ENCODE measurements at regions not wholly inside any gene's neighbourhood (a gene's known extent, or its start where the extent isn't known, plus 50 kb on each side); places are given as distances from the start of the nearest gene placed in this dataset.

GRCh38 chr14:26833621-26834176 is 235.9 kb upstream of the NOVA1 start:
- no peak for DNase-seq
- H3K36me3 ChIP-seq (ENCODE audit: control insufficient read depth in 1 of 2, insufficient read depth in 2 of 2, low read length in 2 of 2) = no peaks in the 10 kb centered on the region

GRCh38 chr14:26835979-26836570 is 238.2 kb upstream of the NOVA1 start:
- no peak overlapping the region for H2BK12ac ChIP-seq (ENCODE audit: low read length)
- H3K4ac ChIP-seq (ENCODE audit: low read depth, low read length) = no peak overlapping the region
- H3K4me1 ChIP-seq (ENCODE audit: control insufficient read depth in 1 of 2, insufficient read depth in 2 of 2, low read length in 2 of 2) = no peaks in the 10 kb centered on the region
- no peak overlapping the region for H3K18ac ChIP-seq (ENCODE audit: low read length)
- no peak overlapping the region for H2BK5ac ChIP-seq (ENCODE audit: low read depth, low read length, poor library complexity)
- H4K12ac ChIP-seq (ENCODE audit: low read depth, low read length) = no peak overlapping the region
- H3K9ac ChIP-seq (ENCODE audit: low read length) = no peak overlapping the region
- WGBS (ENCODE audit: extremely low coverage, insufficient coverage, insufficient read length) = no CpG with 5 or more reads among the region's 4 CpGs
- no peaks in the 10 kb centered on the region for H3K36me3 ChIP-seq (ENCODE audit: control insufficient read depth in 1 of 2, insufficient read depth in 2 of 2, low read length in 2 of 2)
- no peak overlapping the region for H3K27ac ChIP-seq (ENCODE audit: low read depth, low read length)
- H3K4me2 ChIP-seq (ENCODE audit: low read length) = no peak overlapping the region
- H3K14ac ChIP-seq (ENCODE audit: low read length) = no peak overlapping the region
- H2AK5ac ChIP-seq (ENCODE audit: low read length) = no peak overlapping the region
- no peak for DNase-seq
- H3K79me2 ChIP-seq (ENCODE audit: control insufficient read depth, insufficient read depth, low read length, poor library complexity) = no peaks in the 10 kb centered on the region
- H3K27me3 ChIP-seq (ENCODE audit: insufficient read depth, low read length) = no peaks in the 10 kb centered on the region
- H4K8ac ChIP-seq (ENCODE audit: low read depth, low read length) = no peak overlapping the region
- H3K79me1 ChIP-seq (ENCODE audit: low read length) = no peaks in the 10 kb centered on the region
- no peak overlapping the region for H3K23ac ChIP-seq (ENCODE audit: low read length)
- no peak overlapping the region for H2BK120ac ChIP-seq (ENCODE audit: insufficient read depth, low read length, poor library complexity)
- no peak overlapping the region for H3K4me3 ChIP-seq (ENCODE audit: low read depth, low read length)
- no peak overlapping the region for H4K91ac ChIP-seq (ENCODE audit: low read depth, low read length)
- no peaks in the 10 kb centered on the region for H3K9me3 ChIP-seq (ENCODE audit: insufficient read depth, low read depth, low read length)
- H2AFZ ChIP-seq (ENCODE audit: insufficient read depth, low read length, poor library complexity) = no peak overlapping the region

More at GRCh38 chr14:26833621-26834176, 235.9 kb upstream of the NOVA1 start:
- Histone ChIP-seq H3K27me3 (ENCODE audit: insufficient read depth, low read length) (no peaks in the 10 kb centered on the region), H2AK5ac (ENCODE audit: low read length) (no peak overlapping the region), H3K23ac (ENCODE audit: low read length) (no peak overlapping the region), H3K4ac (ENCODE audit: low read depth, low read length) (no peak overlapping the region), H3K18ac (ENCODE audit: low read length) (no peak overlapping the region), H3K4me3 (ENCODE audit: low read depth, low read length) (no peak overlapping the region), H2BK5ac (ENCODE audit: low read depth, low read length, poor library complexity) (no peak overlapping the region), H4K91ac (ENCODE audit: low read depth, low read length) (no peak overlapping the region), H4K8ac (ENCODE audit: low read depth, low read length) (no peak overlapping the region), H2AFZ (ENCODE audit: insufficient read depth, low read length, poor library complexity) (no peak overlapping the region), H3K4me2 (ENCODE audit: low read length) (no peak overlapping the region), H3K4me1 (ENCODE audit: control insufficient read depth in 1 of 2, insufficient read depth in 2 of 2, low read length in 2 of 2) (no peaks in the 10 kb centered on the region), H3K27ac (ENCODE audit: low read depth, low read length) (no peak overlapping the region), H3K79me1 (ENCODE audit: low read length) (no peaks in the 10 kb centered on the region), H2BK12ac (ENCODE audit: low read length) (no peak overlapping the region), H3K9me3 (ENCODE audit: insufficient read depth, low read depth, low read length) (no peaks in the 10 kb centered on the region), H3K14ac (ENCODE audit: low read length) (no peak overlapping the region), H2BK120ac (ENCODE audit: insufficient read depth, low read length, poor library complexity) (no peak overlapping the region), H4K12ac (ENCODE audit: low read depth, low read length) (no peak overlapping the region), H3K79me2 (ENCODE audit: control insufficient read depth, insufficient read depth, low read length, poor library complexity) (no peaks in the 10 kb centered on the region), H3K9ac (ENCODE audit: low read length) (no peak overlapping the region)

GRCh38 chr14:26839481-26839880 is 241.6 kb upstream of the NOVA1 start:
- Histone ChIP-seq H2BK120ac (ENCODE audit: insufficient read depth, low read length, poor library complexity) (no peak overlapping the region), H4K12ac (ENCODE audit: low read depth, low read length) (no peak overlapping the region), H4K91ac (ENCODE audit: low read depth, low read length) (no peak overlapping the region), H3K23ac (ENCODE audit: low read length) (no peak overlapping the region), H3K27ac (ENCODE audit: low read depth, low read length) (no peak overlapping the region), H3K18ac (ENCODE audit: low read length) (no peak overlapping the region), H3K36me3 (ENCODE audit: control insufficient read depth in 1 of 2, insufficient read depth in 2 of 2, low read length in 2 of 2) (no peaks in the 10 kb centered on the region), H3K4me3 (ENCODE audit: low read depth, low read length) (no peak overlapping the region), H2AFZ (ENCODE audit: insufficient read depth, low read length, poor library complexity) (no peak overlapping the region), H2BK12ac (ENCODE audit: low read length) (no peak overlapping the region), H3K79me1 (ENCODE audit: low read length) (no peaks in the 10 kb centered on the region), H3K4ac (ENCODE audit: low read depth, low read length) (no peak overlapping the region), H3K4me2 (ENCODE audit: low read length) (no peak overlapping the region), H2BK5ac (ENCODE audit: low read depth, low read length, poor library complexity) (no peak overlapping the region), H3K79me2 (ENCODE audit: control insufficient read depth, insufficient read depth, low read length, poor library complexity) (no peaks in the 10 kb centered on the region), H3K14ac (ENCODE audit: low read length) (no peak overlapping the region), H3K9ac (ENCODE audit: low read length) (no peak overlapping the region), H4K8ac (ENCODE audit: low read depth, low read length) (no peak overlapping the region), H3K27me3 (ENCODE audit: insufficient read depth, low read length) (no peaks in the 10 kb centered on the region), H2AK5ac (ENCODE audit: low read length) (no peak overlapping the region), H3K4me1 (ENCODE audit: control insufficient read depth in 1 of 2, insufficient read depth in 2 of 2, low read length in 2 of 2) (no peaks in the 10 kb centered on the region), H3K9me3 (ENCODE audit: insufficient read depth, low read depth, low read length) (no peaks in the 10 kb centered on the region)
- DNase-seq = no peak
- no CpG with 5 or more reads among the region's 1 CpG for WGBS (ENCODE audit: extremely low coverage, insufficient coverage, insufficient read length)

GRCh38 chr14:26841326-26841725 is 243.5 kb upstream of the NOVA1 start:
- no peak overlapping the region for H3K4ac ChIP-seq (ENCODE audit: low read depth, low read length)
- no peak overlapping the region for H3K4me3 ChIP-seq (ENCODE audit: low read depth, low read length)
- no peak overlapping the region for H4K91ac ChIP-seq (ENCODE audit: low read depth, low read length)
- H3K9ac ChIP-seq (ENCODE audit: low read length) = no peak overlapping the region
- no peak overlapping the region for H2BK5ac ChIP-seq (ENCODE audit: low read depth, low read length, poor library complexity)
- no peak overlapping the region for H4K12ac ChIP-seq (ENCODE audit: low read depth, low read length)
- H2BK12ac ChIP-seq (ENCODE audit: low read length) = no peak overlapping the region
- no peaks in the 10 kb centered on the region for H3K79me1 ChIP-seq (ENCODE audit: low read length)
- H3K14ac ChIP-seq (ENCODE audit: low read length) = no peak overlapping the region
- no peaks in the 10 kb centered on the region for H3K36me3 ChIP-seq (ENCODE audit: control insufficient read depth in 1 of 2, insufficient read depth in 2 of 2, low read length in 2 of 2)
- H4K8ac ChIP-seq (ENCODE audit: low read depth, low read length) = no peak overlapping the region
- no peak overlapping the region for H2AK5ac ChIP-seq (ENCODE audit: low read length)
- no CpG with 5 or more reads among the region's 4 CpGs for WGBS (ENCODE audit: extremely low coverage, insufficient coverage, insufficient read length)
- no peak overlapping the region for H2AFZ ChIP-seq (ENCODE audit: insufficient read depth, low read length, poor library complexity)
- no peaks in the 10 kb centered on the region for H3K27me3 ChIP-seq (ENCODE audit: insufficient read depth, low read length)
- H3K79me2 ChIP-seq (ENCODE audit: control insufficient read depth, insufficient read depth, low read length, poor library complexity) = no peaks in the 10 kb centered on the region
- DNase-seq = peak; percentile 6 to 72
- no peaks in the 10 kb centered on the region for H3K9me3 ChIP-seq (ENCODE audit: insufficient read depth, low read depth, low read length)
- H3K4me2 ChIP-seq (ENCODE audit: low read length) = no peak overlapping the region
- no peak overlapping the region for H2BK120ac ChIP-seq (ENCODE audit: insufficient read depth, low read length, poor library complexity)
- H3K18ac ChIP-seq (ENCODE audit: low read length) = no peak overlapping the region
- H3K4me1 ChIP-seq (ENCODE audit: control insufficient read depth in 1 of 2, insufficient read depth in 2 of 2, low read length in 2 of 2) = no peaks in the 10 kb centered on the region
- no peak overlapping the region for H3K23ac ChIP-seq (ENCODE audit: low read length)
- H3K27ac ChIP-seq (ENCODE audit: low read depth, low read length) = no peak overlapping the region
